ENCODE measurements at regions not wholly inside any gene's neighbourhood (a gene's known extent, or its start where the extent isn't known, plus 50 kb on each side); places are given as distances from the start of the nearest gene placed in this dataset.

- peak; percentile 54 to 57 for TF ChIP-seq CTCF (conservative IDR thresholded peaks at IDR 0.05; ENCODE audit: low read depth in 2 of 2)
- no peak for TF ChIP-seq POLR2AphosphoS5 (IDR thresholded peaks at IDR 0.05; ENCODE audit: low read depth)
- TF ChIP-seq CREB1 (CRISPR knock-in tag; IDR thresholded peaks at IDR 0.05; ENCODE audit: low read depth), result no peak
- no peak for TF ChIP-seq EZH2 (IDR thresholded peaks at IDR 0.05; ENCODE audit: low read depth, unreplicated experiment)
- no peak for TF ChIP-seq EZH2phosphoT487 (IDR thresholded peaks at IDR 0.05; ENCODE audit: unreplicated experiment)
- TF ChIP-seq, protein P1, sequence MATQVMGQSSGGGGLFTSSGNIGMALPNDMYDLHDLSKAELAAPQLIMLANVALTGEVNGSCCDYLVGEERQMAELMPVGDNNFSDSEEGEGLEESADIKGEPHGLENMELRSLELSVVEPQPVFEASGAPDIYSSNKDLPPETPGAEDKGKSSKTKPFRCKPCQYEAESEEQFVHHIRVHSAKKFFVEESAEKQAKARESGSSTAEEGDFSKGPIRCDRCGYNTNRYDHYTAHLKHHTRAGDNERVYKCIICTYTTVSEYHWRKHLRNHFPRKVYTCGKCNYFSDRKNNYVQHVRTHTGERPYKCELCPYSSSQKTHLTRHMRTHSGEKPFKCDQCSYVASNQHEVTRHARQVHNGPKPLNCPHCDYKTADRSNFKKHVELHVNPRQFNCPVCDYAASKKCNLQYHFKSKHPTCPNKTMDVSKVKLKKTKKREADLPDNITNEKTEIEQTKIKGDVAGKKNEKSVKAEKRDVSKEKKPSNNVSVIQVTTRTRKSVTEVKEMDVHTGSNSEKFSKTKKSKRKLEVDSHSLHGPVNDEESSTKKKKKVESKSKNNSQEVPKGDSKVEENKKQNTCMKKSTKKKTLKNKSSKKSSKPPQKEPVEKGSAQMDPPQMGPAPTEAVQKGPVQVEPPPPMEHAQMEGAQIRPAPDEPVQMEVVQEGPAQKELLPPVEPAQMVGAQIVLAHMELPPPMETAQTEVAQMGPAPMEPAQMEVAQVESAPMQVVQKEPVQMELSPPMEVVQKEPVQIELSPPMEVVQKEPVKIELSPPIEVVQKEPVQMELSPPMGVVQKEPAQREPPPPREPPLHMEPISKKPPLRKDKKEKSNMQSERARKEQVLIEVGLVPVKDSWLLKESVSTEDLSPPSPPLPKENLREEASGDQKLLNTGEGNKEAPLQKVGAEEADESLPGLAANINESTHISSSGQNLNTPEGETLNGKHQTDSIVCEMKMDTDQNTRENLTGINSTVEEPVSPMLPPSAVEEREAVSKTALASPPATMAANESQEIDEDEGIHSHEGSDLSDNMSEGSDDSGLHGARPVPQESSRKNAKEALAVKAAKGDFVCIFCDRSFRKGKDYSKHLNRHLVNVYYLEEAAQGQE (IDR thresholded peaks at IDR 0.05; ENCODE audit: unreplicated experiment), result no peak
- no peak for TF ChIP-seq JUNB (IDR thresholded peaks at IDR 0.05; ENCODE audit: unreplicated experiment)
- TF ChIP-seq, protein P2, sequence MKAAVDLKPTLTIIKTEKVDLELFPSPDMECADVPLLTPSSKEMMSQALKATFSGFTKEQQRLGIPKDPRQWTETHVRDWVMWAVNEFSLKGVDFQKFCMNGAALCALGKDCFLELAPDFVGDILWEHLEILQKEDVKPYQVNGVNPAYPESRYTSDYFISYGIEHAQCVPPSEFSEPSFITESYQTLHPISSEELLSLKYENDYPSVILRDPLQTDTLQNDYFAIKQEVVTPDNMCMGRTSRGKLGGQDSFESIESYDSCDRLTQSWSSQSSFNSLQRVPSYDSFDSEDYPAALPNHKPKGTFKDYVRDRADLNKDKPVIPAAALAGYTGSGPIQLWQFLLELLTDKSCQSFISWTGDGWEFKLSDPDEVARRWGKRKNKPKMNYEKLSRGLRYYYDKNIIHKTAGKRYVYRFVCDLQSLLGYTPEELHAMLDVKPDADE (IDR thresholded peaks at IDR 0.05), result no peak
- TF ChIP-seq STAT1 (IDR thresholded peaks at IDR 0.05; ENCODE audit: unreplicated experiment), result no peak
- TF ChIP-seq ZNF114 (CRISPR knock-in tag; IDR thresholded peaks at IDR 0.05), result no peak
- no peak for TF ChIP-seq ZNF462 (CRISPR knock-in tag; IDR thresholded peaks at IDR 0.05)
- TF ChIP-seq ZNF331 (CRISPR knock-in tag; IDR thresholded peaks at IDR 0.05; ENCODE audit: low read depth), result no peak
Observed at GRCh38 chr3:81985996-81986723, 224.7 kb upstream of the GBE1 start.
